Right cardiac atrium (tissue), 5 donors: ENCODE measurements at regions not wholly inside any gene's neighbourhood (a gene's known extent, or its start where the extent isn't known, plus 50 kb on each side); places are given as distances from the start of the nearest gene placed in this dataset.
"Not testable (repeated sequence)": the region's sequence is repeated elsewhere in the genome, so short reads cannot be mapped to it uniquely, and the experiment has no call there.

Experiments used
- ATAC-seq, 2 donors: fragments of 200-7000 bp; cut with Tn5 transposase; one replicate each; pipeline versions ENCODE4 v1.8.0 to v1.9.1; 2020; ENCODE audit warnings: moderate library complexity in 2 of 2, mild to moderate bottlenecking in 1 of 2
- DNase-seq, 3 donors: peaks; one replicate each; pipeline ENCODE4 v3.0.0-alpha.2; 2020
- H3K27ac ChIP-seq: one replicate; pipeline ENCODE4 v1.5.1; 2013; ENCODE audit warnings: mild to moderate bottlenecking, low read length, control low read depth, moderate library complexity
- H3K27me3 ChIP-seq: one replicate; pipeline ENCODE4 v1.6.1; 2013; ENCODE audit not compliant: control insufficient read depth, insufficient read depth
- H3K4me1 ChIP-seq: one replicate; pipeline ENCODE4 v1.6.1; 2013; ENCODE audit warnings: low read length; ENCODE audit not compliant: control insufficient read depth, insufficient read depth
- H3K4me3 ChIP-seq: one replicate; pipeline ENCODE4 v1.5.1; 2013; ENCODE audit warnings: low read length, control low read depth
- H3K9me3 ChIP-seq: one replicate; pipeline ENCODE4 v1.6.1; 2013; ENCODE audit warnings: low read length; ENCODE audit not compliant: control insufficient read depth
- WGBS: extraction: QIAGEN DNeasy Blood & Tissue Kit; methylation state at CpG from one replicate; pipeline ENCODE4 v1.1.7; 2013; 5-methylcytosine and 5-hydroxymethylcytosine counted together
- intact Hi-C, 4 donors: fragments of 100-400 bp; cut with DNase I; formaldehyde crosslinking; loops; one replicate each; pipeline versions ENCODE4 v1.11.0 to v1.14.0; 2022 to 2023
- donor health status: healthy with polysubstance abuse.
- donor health status: DM: no; HTN: yes; CAD: no.
- donor health status: DM: no; HTN: no; CAD: no.
- donor health status: DM: no; HTN: yes; CAD: no; lungs with severe emphysema.
- donor health status: DM: yes; HTN: yes; CAD: no.

DNA sequence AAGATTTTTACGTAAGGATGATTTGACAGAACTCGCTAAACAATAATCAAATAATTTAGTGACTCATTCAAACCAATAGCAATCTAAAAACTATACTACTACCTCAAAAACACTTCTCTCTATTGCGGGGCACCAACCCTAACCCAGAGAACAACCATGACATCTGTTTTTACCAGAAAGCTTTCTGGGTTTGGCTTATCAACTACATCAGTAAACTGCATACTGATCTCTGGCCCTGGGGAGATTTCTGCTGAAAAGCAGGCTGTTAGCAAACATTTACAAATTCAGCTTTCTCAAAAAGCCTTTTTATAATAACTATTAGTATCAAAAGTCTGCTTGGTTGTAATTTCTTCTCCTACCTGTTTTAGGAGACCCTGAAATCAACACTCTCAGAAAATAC is 144.5 kb upstream of the ZWINT start:
- 85% methylated on average over 3 of the region's 3 CpGs for WGBS
- H3K4me3 ChIP-seq: no peak overlapping the region
- ATAC-seq: no peak
- H3K27ac ChIP-seq: no peak overlapping the region
- intact Hi-C loops: no loop called here
- H3K9me3 ChIP-seq: no peaks in the 10 kb centered on the region
- H3K27me3 ChIP-seq: no peaks in the 10 kb centered on the region
- H3K4me1 ChIP-seq: no peaks in the 10 kb centered on the region
- DNase-seq: no peak

DNA sequence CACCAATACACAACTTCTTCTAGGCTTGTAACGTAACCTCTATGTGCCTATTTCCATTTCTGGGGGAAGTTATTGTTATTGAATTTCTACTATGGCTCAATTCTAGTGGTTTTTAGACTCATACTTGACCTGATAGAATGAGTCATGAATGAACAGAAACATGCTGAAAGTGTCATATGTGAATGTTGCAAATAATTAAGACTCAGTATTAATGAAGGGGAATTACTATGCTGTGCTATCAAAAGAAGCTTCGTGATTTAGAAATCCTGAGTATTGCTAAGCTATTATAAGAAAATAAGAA is 135.1 kb upstream of the ZWINT start:
- intact Hi-C loops: no loop called here
- ATAC-seq (no peak), DNase-seq (no peak)
- whole genome bisulfite sequencing: 78% methylated on average over 2 of the region's 2 CpGs
- Histone ChIP-seq H3K27me3 (no peaks in the 10 kb centered on the region), H3K4me1 (no peaks in the 10 kb centered on the region), H3K9me3 (no peaks in the 10 kb centered on the region), H3K27ac (no peak overlapping the region), H3K4me3 (no peak overlapping the region)

DNA sequence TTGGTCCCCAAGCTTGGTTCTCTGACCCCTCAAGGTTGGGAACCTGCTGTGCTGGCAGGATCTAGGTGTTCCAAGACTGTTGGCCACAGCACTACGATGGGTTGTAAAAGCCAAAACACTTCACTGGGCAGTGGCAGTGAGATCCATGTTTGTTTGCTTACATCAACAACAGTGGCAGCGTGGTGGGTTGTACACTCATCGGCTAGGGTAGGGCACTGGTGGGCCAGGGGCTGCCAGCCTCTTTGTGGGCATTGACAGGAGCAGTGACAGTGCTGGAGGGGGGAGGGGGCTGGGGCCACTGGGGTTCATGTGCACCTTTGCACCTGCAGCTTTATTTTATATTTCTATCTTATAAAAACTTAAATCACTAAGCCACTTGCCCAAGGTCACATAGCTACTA is 126.7 kb upstream of the ZWINT start:
- Histone ChIP-seq H3K27ac (no peak overlapping the region), H3K9me3 (no peaks in the 10 kb centered on the region), H3K4me1 (no peaks in the 10 kb centered on the region), H3K27me3 (no peaks in the 10 kb centered on the region), H3K4me3 (no peak overlapping the region)
- DNase-seq (no peak), ATAC-seq (no peak)
- 80% methylated on average over 3 of the region's 3 CpGs for WGBS
- intact Hi-C loops: no loop called here

DNA sequence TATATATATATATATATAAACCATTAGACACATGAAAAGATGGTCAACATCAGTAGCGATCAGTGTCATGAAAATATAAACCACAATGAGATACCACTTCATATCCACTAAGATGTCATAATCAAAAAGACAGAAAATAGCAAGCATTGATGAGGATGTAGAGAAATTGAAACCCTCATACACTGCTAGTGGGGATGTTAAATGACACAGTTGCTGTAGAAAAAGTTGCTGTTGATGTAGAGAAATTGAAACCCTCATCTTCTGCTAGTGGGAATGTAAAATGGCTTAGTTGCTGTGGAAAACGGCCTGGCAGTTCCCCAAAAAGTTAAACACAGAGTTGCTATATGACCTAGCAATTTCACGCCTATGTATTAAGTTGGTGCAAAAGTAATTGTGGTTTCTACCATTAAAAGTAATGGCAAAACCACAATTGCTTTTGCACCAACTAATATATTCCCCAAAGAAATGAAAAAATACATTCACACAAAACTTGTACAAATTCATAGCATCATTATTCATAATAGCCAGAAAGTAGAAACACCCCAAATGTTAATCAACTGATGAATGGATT is 120.5 kb upstream of the ZWINT start:
- WGBS: 62% methylated on average over 3 of the region's 3 CpGs
- Histone ChIP-seq H3K9me3 (no peaks in the 10 kb centered on the region), H3K27me3 (no peaks in the 10 kb centered on the region), H3K27ac (no peak overlapping the region), H3K4me3 (no peak overlapping the region), H3K4me1 (no peaks in the 10 kb centered on the region)
- DNase-seq (no peak), ATAC-seq (no peak)
- intact Hi-C loops: no loop called here

DNA sequence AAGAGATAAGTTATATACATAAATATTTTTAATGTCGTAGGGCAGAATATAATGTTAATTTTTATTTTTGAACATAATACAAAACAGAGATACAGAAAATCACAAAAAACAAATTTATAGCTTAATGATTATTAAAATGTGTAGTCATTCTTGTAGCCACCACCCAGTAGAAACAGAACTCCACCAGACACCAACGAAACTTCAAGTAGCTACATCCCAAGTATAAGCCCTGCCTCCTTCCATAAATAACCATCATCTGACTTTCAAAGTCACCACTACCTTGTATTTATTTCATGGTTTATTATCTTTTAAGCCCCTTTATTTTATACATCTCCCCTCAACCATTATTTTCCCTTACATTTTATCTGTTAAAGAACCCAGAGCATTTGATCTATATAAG is 111.9 kb upstream of the ZWINT start:
- no peaks in the 10 kb centered on the region for H3K27me3 ChIP-seq
- H3K9me3 ChIP-seq: no peaks in the 10 kb centered on the region
- no peak overlapping the region for H3K4me3 ChIP-seq
- ATAC-seq (no peak), DNase-seq (no peak)
- H3K27ac ChIP-seq: no peak overlapping the region
- WGBS: 83% methylated on average over 2 of the region's 2 CpGs
- intact Hi-C loops: no loop called here
- H3K4me1 ChIP-seq: no peaks in the 10 kb centered on the region

DNA sequence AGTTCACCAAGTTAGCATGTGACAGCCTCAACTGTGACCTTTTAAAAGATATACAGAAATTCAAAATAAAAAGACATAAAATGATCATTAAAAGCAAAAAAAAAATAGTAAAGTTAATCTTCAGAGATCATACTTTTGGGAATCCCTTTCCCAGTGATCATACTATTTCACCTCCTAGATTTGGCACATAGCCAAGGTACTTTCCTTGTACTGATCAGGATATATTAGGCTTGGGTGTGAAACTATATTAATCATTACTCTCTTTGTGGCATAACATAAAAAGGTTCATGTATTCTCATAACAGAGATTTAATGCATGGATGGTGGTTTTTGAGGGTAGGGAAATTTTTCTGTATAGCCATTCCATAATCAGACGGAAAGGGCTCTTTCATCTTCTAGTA is 109.6 kb upstream of the ZWINT start:
- Histone ChIP-seq H3K9me3 (no peaks in the 10 kb centered on the region), H3K27ac (no peak overlapping the region), H3K4me3 (no peak overlapping the region), H3K4me1 (no peaks in the 10 kb centered on the region), H3K27me3 (no peaks in the 10 kb centered on the region)
- intact Hi-C loops: no loop called here
- ATAC-seq (no peak), DNase-seq (no peak)
- WGBS: 85% methylated on average over 1 of the region's 1 CpG

DNA sequence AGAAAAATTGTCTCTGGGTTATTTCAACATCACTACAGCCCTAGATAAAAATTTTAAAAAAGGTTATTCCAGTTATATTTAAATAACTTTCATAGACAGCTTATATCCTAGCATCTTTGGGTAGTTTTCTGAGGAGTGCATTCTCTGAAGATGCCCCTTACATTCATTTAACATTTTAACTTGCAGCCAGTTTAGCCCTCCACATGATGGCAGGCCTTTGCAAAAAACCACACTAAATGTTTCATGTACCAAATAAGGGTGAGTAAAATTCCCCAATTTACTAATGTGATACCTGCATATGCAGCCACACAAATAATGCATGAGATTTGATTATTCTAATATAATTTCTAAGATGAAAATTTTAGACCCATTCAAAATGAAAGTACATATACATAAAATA is 108.4 kb upstream of the ZWINT start:
- no peak overlapping the region for H3K27ac ChIP-seq
- no peaks in the 10 kb centered on the region for H3K27me3 ChIP-seq
- intact Hi-C loops: no loop called here
- DNase-seq (no peak), ATAC-seq (no peak)
- no peaks in the 10 kb centered on the region for H3K4me1 ChIP-seq
- H3K9me3 ChIP-seq: no peaks in the 10 kb centered on the region
- H3K4me3 ChIP-seq: no peak overlapping the region

DNA sequence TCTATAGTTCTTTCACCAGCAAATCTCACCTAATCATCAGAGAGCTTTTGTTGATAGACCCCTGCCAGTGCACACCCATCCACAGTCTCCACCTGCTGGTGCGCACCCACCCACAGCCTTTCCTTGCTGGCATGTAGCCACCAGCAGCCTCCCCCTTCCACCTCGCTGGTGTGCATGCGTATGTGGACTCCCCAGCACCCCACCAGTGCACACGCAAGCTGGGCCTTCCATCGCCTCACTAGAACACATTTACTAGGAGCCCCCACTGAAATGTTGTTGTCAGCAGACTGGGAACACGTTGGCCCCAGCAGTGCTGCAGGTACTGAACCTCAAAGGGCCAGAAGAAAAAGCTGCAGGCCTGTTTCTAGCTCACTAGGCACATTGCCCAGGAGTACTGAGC is 104.9 kb upstream of the ZWINT start:
- ATAC-seq (no peak), DNase-seq (no peak)
- WGBS: 83% methylated on average over 6 of the region's 6 CpGs

DNA sequence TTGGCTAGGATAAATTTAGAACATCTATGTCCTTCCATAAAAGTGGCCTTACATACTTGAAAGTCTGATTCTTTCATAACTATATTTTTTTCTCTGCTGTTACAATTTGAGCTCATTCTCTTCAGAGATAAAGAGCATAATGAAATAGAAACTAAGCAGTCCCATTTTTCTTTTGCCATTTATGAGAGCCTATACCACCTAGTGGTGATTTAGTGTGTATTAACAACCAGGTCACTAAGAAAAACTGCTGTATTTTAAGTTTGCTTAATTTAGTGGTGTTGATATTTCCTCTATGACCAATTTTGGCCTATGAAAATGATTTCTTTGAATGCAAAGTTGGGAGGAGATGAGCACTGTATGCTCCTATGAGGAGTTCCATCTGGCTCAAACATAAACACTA is 88.7 kb upstream of the ZWINT start:
- Histone ChIP-seq H3K27me3 (no peaks in the 10 kb centered on the region), H3K27ac (no peak overlapping the region), H3K4me1 (no peaks in the 10 kb centered on the region), H3K4me3 (no peak overlapping the region), H3K9me3 (no peaks in the 10 kb centered on the region)
- DNase-seq (no peak), ATAC-seq (no peak)
- intact Hi-C loops: no loop called here

More for the DNA sequence above, 104.9 kb upstream of the ZWINT start:
- Histone ChIP-seq H3K27me3 (no peaks in the 10 kb centered on the region), H3K9me3 (no peaks in the 10 kb centered on the region), H3K4me3 (no peak overlapping the region), H3K4me1 (no peaks in the 10 kb centered on the region), H3K27ac (no peak overlapping the region)
- intact Hi-C loops: no loop called here

DNA sequence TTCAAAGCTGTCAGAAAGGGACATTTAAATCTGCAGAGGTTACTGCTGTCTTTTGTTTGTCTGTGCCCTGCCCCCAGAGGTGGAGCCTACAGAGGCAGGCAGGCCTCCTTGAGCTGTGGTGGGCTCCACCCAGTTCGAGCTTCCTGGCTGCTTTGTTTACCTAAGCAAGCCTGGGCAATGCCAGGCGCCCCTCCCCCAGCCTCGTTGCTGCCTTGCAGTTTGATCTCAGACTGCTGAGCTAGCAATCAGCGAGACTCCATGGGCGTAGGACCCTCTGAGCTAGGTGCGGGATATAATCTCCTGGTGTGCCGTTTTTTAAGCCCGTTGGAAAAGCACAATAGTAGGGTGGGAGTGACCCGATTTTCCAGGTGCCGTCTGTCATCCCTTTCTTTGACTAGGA is 86.6 kb upstream of the ZWINT start:
- H3K27ac ChIP-seq, intact Hi-C loops, H3K9me3 ChIP-seq, H3K4me1 ChIP-seq, DNase-seq, H3K4me3 ChIP-seq, H3K27me3 ChIP-seq, ATAC-seq: not testable (repeated sequence)
- 81% methylated on average over 10 of the region's 10 CpGs for WGBS

DNA sequence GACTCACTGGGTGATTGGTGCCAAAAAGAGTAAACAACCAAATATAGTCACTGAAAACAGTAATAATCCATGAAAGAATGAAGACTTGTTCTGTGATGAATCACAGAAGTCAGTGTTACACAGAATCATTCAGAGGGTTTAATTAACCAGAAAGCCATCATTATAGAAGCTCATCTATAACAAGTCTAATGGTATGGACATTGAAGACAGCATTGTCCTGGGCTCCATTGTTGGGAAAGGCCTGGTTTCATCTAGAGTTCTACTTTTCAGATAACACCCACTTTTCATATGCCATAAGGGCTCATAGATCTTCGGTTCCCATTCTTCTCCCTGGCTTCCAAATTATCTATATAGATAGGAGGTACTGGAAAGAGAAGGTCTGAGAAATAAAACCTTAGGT is 80.3 kb upstream of the ZWINT start:
- H3K4me3 ChIP-seq, H3K4me1 ChIP-seq, H3K9me3 ChIP-seq, intact Hi-C loops, ATAC-seq, H3K27ac ChIP-seq, DNase-seq, H3K27me3 ChIP-seq: not testable (repeated sequence)
- 63% methylated on average over 1 of the region's 1 CpG for WGBS
